DND-41 (cell line): ENCODE measurements at regions not wholly inside any gene's neighbourhood (a gene's known extent, or its start where the extent isn't known, plus 50 kb on each side); places are given as distances from the start of the nearest gene placed in this dataset.

Experiments
- ATAC-seq: fragments of 200-7000 bp; cut with Tn5 transposase; 3 replicates; pipeline ENCODE4 v1.9.1; 2021; ENCODE audit warnings: low read depth; ENCODE audit not compliant: insufficient read depth
- DNase-seq: peaks from one replicate; pipeline ENCODE4 v3.0.0-alpha.2; 2020
- H2AFZ ChIP-seq: 2 replicates; pipeline ENCODE4 v1.6.0; 2012; ENCODE audit warnings: low read depth, low read length
- H3K27ac ChIP-seq: 2 replicates; pipeline ENCODE4 v1.5.1; 2012; ENCODE audit warnings: low read length, inconsistent platforms
- H3K27me3 ChIP-seq: fragments of 200-600 bp; sonication (generic); 2 replicates; pipeline ENCODE4 v1.6.0; 2012; ENCODE audit warnings: low read length, mild to moderate bottlenecking, inconsistent platforms; ENCODE audit not compliant: insufficient read depth, poor library complexity
- H3K36me3 ChIP-seq: 2 replicates; pipeline ENCODE4 v1.5.1; 2012; ENCODE audit warnings: low read length, inconsistent platforms; ENCODE audit not compliant: insufficient read depth
- H3K4me1 ChIP-seq: 2 replicates; pipeline ENCODE4 v1.5.1; 2012; ENCODE audit warnings: mild to moderate bottlenecking, low read length; ENCODE audit not compliant: insufficient read depth
- H3K4me2 ChIP-seq: 2 replicates; pipeline ENCODE4 v1.6.0; 2012; ENCODE audit warnings: mild to moderate bottlenecking, moderate library complexity, low read length, inconsistent platforms; ENCODE audit not compliant: insufficient read depth
- H3K4me3 ChIP-seq, 2 experiments: fragments of 200-600 bp in 1 of 2; shearing (Covaris generic) in 1 of 2; 2 replicates each; pipeline ENCODE4 v1.5.1; 2012 to 2016; ENCODE audit warnings: inconsistent platforms in 2 of 2, low read length in 2 of 2, mild to moderate bottlenecking in 2 of 2, low read depth in 1 of 2, moderate library complexity in 1 of 2
- H3K79me2 ChIP-seq: 2 replicates; pipeline ENCODE4 v1.6.0; 2012; ENCODE audit warnings: low read length, inconsistent platforms; ENCODE audit not compliant: insufficient read depth
- H3K9ac ChIP-seq: 2 replicates; pipeline ENCODE4 v1.6.0; 2012; ENCODE audit warnings: low read depth, mild to moderate bottlenecking, inconsistent platforms, low read length, moderate library complexity
- H3K9me3 ChIP-seq: 2 replicates; pipeline ENCODE4 v1.5.1; 2012; ENCODE audit warnings: low read length, moderate library complexity, mild to moderate bottlenecking, inconsistent platforms; ENCODE audit not compliant: insufficient read depth, severe bottlenecking
- H4K20me1 ChIP-seq: 2 replicates; pipeline ENCODE4 v1.6.0; 2012; ENCODE audit warnings: low read length; ENCODE audit not compliant: insufficient read depth
- CTCF ChIP-seq: IDR thresholded peaks from 2 replicates; pipeline ENCODE4 v1.5.1; 2012; ENCODE audit warnings: borderline replicate concordance, low read length, moderate library complexity, mild to moderate bottlenecking; ENCODE audit not compliant: poor library complexity, severe bottlenecking; ENCODE audit errors: extremely low read depth
- EZH2 ChIP-seq: IDR thresholded peaks from 3 replicates; pipeline ENCODE4 v1.6.1; 2012; ENCODE audit warnings: borderline replicate concordance, low read depth, mild to moderate bottlenecking, moderate library complexity, low read length, inconsistent platforms; ENCODE audit not compliant: severe bottlenecking

DNA sequence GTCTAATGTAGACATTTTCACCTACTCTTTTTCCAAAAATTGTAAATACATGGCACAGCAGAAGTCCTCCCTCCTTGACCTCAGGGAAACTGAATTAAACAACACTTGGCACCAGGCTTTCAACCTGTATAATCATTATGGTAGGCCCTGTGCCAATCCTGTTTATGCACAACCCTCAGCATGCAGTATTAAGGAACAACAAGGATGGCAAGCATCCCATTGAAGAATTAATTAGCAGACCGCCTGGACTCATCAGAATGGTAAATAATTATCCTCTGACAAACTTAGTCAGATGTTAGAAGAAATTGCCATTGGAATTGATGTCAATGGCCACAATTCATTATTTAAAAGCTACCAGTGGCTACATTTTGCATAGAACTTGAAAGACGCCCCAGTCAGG lies 66.3 kb upstream of the GALNT5 start:
- Histone ChIP-seq H3K36me3 (no peaks in the 10 kb centered on the region), H3K4me1 (peaks cover 34% of the 10 kb centered on the region), H3K9ac (no peak overlapping the region), H3K9me3 (no peaks in the 10 kb centered on the region), H2AFZ (no peak overlapping the region), H3K4me2 (no peak overlapping the region), H4K20me1 (no peaks in the 10 kb centered on the region), H3K27ac (peak overlapping the region; percentile 85; the same call in 1 of the 2 replicates), H3K27me3 (no peaks in the 10 kb centered on the region), H3K79me2 (no peaks in the 10 kb centered on the region), H3K4me3 (no peak overlapping the region)
- DNase-seq (no peak), ATAC-seq (no peak)
- TF ChIP-seq CTCF (no peak), EZH2 (no peak)

DNA sequence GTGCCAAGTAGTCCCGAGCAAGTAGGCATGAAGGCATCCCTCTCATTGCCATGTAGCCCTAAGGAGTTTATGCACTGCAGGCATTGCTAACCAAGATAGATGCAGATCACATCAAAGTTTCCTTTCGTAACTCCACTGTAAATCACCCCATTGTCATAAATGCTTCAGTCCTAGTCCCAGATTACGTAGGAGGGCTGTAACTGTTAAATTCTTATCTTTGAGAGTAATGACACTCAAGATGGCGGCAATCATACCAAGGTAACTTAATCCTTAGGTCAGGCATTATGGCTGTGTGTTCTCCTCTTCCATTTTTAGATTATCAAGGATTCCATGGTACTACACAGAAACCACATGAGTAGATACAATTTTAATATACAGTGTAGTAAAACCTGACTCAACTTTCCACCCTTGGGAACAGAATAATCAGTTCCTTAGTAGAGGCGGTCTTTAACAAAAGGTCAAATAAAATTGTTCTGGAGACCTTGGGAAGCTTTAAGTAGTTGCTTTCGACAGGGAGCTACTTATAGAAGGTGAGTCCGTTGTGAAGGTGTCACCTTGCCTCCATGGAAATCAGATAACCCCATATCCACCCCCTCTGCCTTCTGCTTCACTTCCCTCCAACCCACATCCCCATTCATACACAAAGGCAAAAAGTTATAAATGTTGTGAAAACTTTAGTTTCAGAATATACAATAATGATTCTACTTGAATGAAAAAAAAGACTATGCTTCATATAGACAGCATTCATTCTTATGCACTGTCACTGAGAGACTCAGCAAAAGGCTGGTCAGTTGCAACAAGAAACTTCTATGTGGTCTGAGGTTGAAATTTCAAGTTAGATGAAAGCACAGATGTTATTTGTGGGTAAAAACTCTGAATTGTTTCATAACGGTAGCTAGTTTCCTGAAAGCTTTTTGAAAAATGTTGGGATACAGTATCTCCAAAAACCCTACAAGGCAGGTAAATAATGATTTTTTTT lies 64.8 kb upstream of the GALNT5 start:
- DNase-seq, result peak; percentile 55
- ATAC-seq, result peak; percentile 87
- Histone ChIP-seq H3K36me3 (no peaks in the 10 kb centered on the region), H3K4me1 (peaks cover 34% of the 10 kb centered on the region), H3K9ac (peak overlapping the region; percentile 36), H3K79me2 (no peaks in the 10 kb centered on the region), H3K4me3 (no peak overlapping the region), H3K27ac (peak overlapping the region; percentile 85), H2AFZ (peak overlapping the region; percentile 42), H4K20me1 (no peaks in the 10 kb centered on the region), H3K9me3 (no peaks in the 10 kb centered on the region), H3K4me2 (peak overlapping the region; percentile 30), H3K27me3 (no peaks in the 10 kb centered on the region)
- TF ChIP-seq CTCF (no peak), EZH2 (no peak)

DNA sequence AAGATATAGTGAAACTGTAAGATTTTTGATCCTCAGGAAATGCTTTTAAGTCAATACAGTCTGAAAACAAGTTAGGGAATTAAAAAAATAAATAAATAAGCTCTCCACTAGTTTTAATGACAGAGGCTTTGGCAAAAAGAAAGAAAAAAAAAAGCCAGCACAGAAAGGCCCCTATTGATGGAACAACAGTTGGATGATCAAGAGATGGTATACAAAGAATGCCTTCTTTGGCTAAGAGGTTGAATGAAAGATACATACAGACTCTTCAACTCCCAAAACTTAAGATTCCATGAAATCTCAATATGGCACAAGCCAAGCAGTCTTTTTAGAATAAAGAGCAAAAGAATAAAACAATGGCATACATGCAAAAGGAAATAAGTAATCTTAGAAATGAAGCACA lies 64.0 kb upstream of the GALNT5 start:
- Histone ChIP-seq H3K27me3 (no peaks in the 10 kb centered on the region), H3K9me3 (no peaks in the 10 kb centered on the region), H3K79me2 (no peaks in the 10 kb centered on the region), H3K27ac (peak overlapping the region; percentile 85), H3K9ac (peak overlapping the region; percentile 36), H3K4me3 (no peak overlapping the region), H2AFZ (peak overlapping the region; percentile 28; the same call in 1 of the 2 replicates), H3K4me1 (peaks cover 34% of the 10 kb centered on the region), H4K20me1 (no peaks in the 10 kb centered on the region), H3K4me2 (peak overlapping the region; percentile 30), H3K36me3 (no peaks in the 10 kb centered on the region)
- DNase-seq, result no peak
- peak; percentile 37; the same call in 2 of the 3 replicates for ATAC-seq
- TF ChIP-seq CTCF (no peak), EZH2 (no peak)
